ENCODE measurements at regions not wholly inside any gene's neighbourhood (a gene's known extent, or its start where the extent isn't known, plus 50 kb on each side); places are given as distances from the start of the nearest gene placed in this dataset.

DNA sequence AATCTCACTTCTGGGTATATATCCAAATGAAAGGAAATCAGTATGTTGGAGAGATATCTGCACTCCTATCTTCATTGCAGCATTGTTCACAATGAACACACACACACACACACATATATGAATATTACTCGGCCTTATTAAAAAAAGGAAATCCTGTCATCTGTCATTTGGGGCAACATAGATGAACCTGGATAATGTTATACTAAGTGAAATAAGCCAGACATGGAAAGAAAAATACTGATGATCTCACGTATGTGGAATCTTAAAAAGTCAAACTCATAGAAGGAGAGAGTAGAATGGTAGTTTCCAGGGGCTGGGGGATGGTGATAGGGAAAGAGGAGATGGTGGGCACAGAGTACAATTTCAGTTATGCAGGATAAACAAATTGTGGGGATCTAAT lies 100.3 kb downstream of the EMB start:
- TF ChIP-seq, protein P1, sequence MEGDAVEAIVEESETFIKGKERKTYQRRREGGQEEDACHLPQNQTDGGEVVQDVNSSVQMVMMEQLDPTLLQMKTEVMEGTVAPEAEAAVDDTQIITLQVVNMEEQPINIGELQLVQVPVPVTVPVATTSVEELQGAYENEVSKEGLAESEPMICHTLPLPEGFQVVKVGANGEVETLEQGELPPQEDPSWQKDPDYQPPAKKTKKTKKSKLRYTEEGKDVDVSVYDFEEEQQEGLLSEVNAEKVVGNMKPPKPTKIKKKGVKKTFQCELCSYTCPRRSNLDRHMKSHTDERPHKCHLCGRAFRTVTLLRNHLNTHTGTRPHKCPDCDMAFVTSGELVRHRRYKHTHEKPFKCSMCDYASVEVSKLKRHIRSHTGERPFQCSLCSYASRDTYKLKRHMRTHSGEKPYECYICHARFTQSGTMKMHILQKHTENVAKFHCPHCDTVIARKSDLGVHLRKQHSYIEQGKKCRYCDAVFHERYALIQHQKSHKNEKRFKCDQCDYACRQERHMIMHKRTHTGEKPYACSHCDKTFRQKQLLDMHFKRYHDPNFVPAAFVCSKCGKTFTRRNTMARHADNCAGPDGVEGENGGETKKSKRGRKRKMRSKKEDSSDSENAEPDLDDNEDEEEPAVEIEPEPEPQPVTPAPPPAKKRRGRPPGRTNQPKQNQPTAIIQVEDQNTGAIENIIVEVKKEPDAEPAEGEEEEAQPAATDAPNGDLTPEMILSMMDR (IDR thresholded peaks at IDR 0.05; ENCODE audit: low read depth, low read length) = no peak
- no peak for TF ChIP-seq EZH2phosphoT487 (IDR thresholded peaks at IDR 0.05; ENCODE audit: low read depth)
